SK-N-SH (cell line): ENCODE measurements at regions not wholly inside any gene's neighbourhood (a gene's known extent, or its start where the extent isn't known, plus 50 kb on each side); places are given as distances from the start of the nearest gene placed in this dataset.

ENCODE experiments used
- CTCF ChIA-PET: fragments of 300-600, 350-600 bp; formaldehyde crosslinking; extraction: SDS; loops from one replicate; lab custom pipeline; 2021; lab: Yijun Ruan, JAX
- POLR2A ChIA-PET: fragments of 350-600 bp; sonication (Branson Sonifier 250); formaldehyde crosslinking; extraction: SDS; loops from one replicate; lab custom pipeline; 2020; ENCODE audit warnings: antibody characterized with exemption, inconsistent platforms; lab: Yijun Ruan, JAX
- DNase-seq: peaks from one replicate; pipeline ENCODE4 v3.0.0; 2012
- H2AFZ ChIP-seq: fragments of 200-600 bp; sonication (generic); 2 replicates; pipeline ENCODE4 v1.8.1; 2016; ENCODE audit warnings: antibody characterized with exemption, mild to moderate bottlenecking, low read depth
- H3F3A ChIP-seq: fragments of 200-600 bp; sonication (generic); replicated peaks from 2 replicates; pipeline ENCODE3; 2016; ENCODE audit warnings: antibody characterized with exemption, mild to moderate bottlenecking; ENCODE audit not compliant: insufficient read depth
- H3K27ac ChIP-seq, 2 experiments: fragments of 200-500 bp in 1 of 2; fragments of 200-600 bp in 1 of 2; sonication (Bioruptor generic) in 1 of 2; sonication (generic), shearing (Covaris generic) in 1 of 2; 2 replicates each; pipeline versions ENCODE4 v1.5.1 to v1.6.1; 2014 to 2016; ENCODE audit warnings: low read depth in 2 of 2, inconsistent platforms in 1 of 2, low read length in 1 of 2, mild to moderate bottlenecking in 1 of 2, mixed read lengths in 1 of 2
- H3K27me3 ChIP-seq: fragments of 200-600 bp; sonication (generic), shearing (Covaris generic); 2 replicates; pipeline ENCODE4 v1.6.1; 2016; ENCODE audit warnings: mixed run types; ENCODE audit not compliant: insufficient read depth
- H3K36me3 ChIP-seq, 2 experiments: fragments of 200-500 bp in 1 of 2; fragments of 200-600 bp in 1 of 2; sonication (Bioruptor generic) in 1 of 2; sonication (generic) in 1 of 2; replicated peaks in 1 of 2; 2 replicates each; pipeline versions ENCODE3 to v1.5.1; 2014 to 2016; ENCODE audit warnings: low read length in 1 of 2, mild to moderate bottlenecking in 1 of 2; ENCODE audit not compliant: insufficient read depth in 2 of 2, control insufficient read depth in 1 of 2
- H3K4me1 ChIP-seq, 2 experiments: fragments of 200-500 bp in 1 of 2; fragments of 200-600 bp in 1 of 2; sonication (Bioruptor generic) in 1 of 2; sonication (generic), shearing (Covaris generic) in 1 of 2; 2 replicates each; pipeline versions ENCODE4 v1.5.1 to v1.6.1; 2014 to 2016; ENCODE audit warnings: low read depth in 1 of 2, low read length in 1 of 2, mixed run types in 1 of 2; ENCODE audit not compliant: insufficient read depth in 2 of 2, control insufficient read depth in 1 of 2
- H3K4me2 ChIP-seq: fragments of 200-600 bp; sonication (generic), shearing (Covaris generic); 2 replicates; pipeline ENCODE4 v1.6.1; 2017; ENCODE audit warnings: mixed run types
- H3K4me3 ChIP-seq, 2 experiments: fragments of 200-500 bp in 1 of 2; fragments of 200-600 bp in 1 of 2; sonication (Bioruptor generic) in 1 of 2; sonication (generic), shearing (Covaris generic) in 1 of 2; 2 replicates each; pipeline versions ENCODE4 v1.5.1 to v1.8.1; 2014 to 2016; ENCODE audit warnings: low read depth in 2 of 2, inconsistent platforms in 1 of 2, low read length in 1 of 2, mild to moderate bottlenecking in 1 of 2, mixed read lengths in 1 of 2, moderate library complexity in 1 of 2
- H3K79me2 ChIP-seq: fragments of 200-600 bp; sonication (generic); 2 replicates; pipeline ENCODE4 v1.8.1; 2017; ENCODE audit warnings: mild to moderate bottlenecking; ENCODE audit not compliant: insufficient read depth
- H3K9ac ChIP-seq: fragments of 200-600 bp; sonication (generic); 2 replicates; pipeline ENCODE4 v1.6.1; 2017; ENCODE audit warnings: mixed run types
- H3K9me2 ChIP-seq: fragments of 200-600 bp; sonication (generic); 2 replicates; pipeline ENCODE4 v1.6.1; 2017; ENCODE audit warnings: mixed run types
- H3K9me3 ChIP-seq: fragments of 200-600 bp; sonication (generic); 2 replicates; pipeline ENCODE4 v1.6.1; 2017; ENCODE audit warnings: mixed run types, mild to moderate bottlenecking, moderate library complexity
- H4K20me1 ChIP-seq: fragments of 200-600 bp; sonication (generic); 2 replicates; pipeline ENCODE4 v1.6.1; 2017; ENCODE audit warnings: mild to moderate bottlenecking, mixed run types; ENCODE audit not compliant: insufficient read depth
- CHD2 ChIP-seq: fragments of 150-350 bp; IDR thresholded peaks from 2 replicates; pipeline ENCODE4 v1.6.1; 2018; ENCODE audit warnings: low read length; ENCODE audit not compliant: partially characterized antibody
- CTCF ChIP-seq: fragments of 200-600 bp; sonication (generic); IDR thresholded peaks from 2 replicates; pipeline ENCODE4 v1.6.1; 2017; ENCODE audit warnings: antibody characterized with exemption, mild to moderate bottlenecking, moderate library complexity
- ELF1 ChIP-seq: IDR thresholded peaks from 2 replicates; pipeline ENCODE4 v1.4.0; 2012
- EP300 ChIP-seq, 2 experiments: IDR thresholded peaks; 2 replicates each; pipeline versions ENCODE4 v1.4.0 to v1.6.1; 2012; ENCODE audit warnings: borderline replicate concordance in 1 of 2, low read depth in 1 of 2, low read length in 1 of 2
- FOXJ3 ChIP-seq: sonication (generic); formaldehyde crosslinking; IDR thresholded peaks from 2 replicates; pipeline ENCODE4 v1.5.1; 2020; ENCODE audit warnings: mild to moderate bottlenecking, missing genetic modification reagents
- GABPA ChIP-seq: IDR thresholded peaks from 2 replicates; pipeline ENCODE4 v1.4.0; 2012; ENCODE audit warnings: low read depth, mild to moderate bottlenecking
- GATA2 ChIP-seq: sonication (generic); formaldehyde crosslinking; IDR thresholded peaks from 2 replicates; pipeline ENCODE4 v1.5.0; 2020; ENCODE audit warnings: mild to moderate bottlenecking, missing genetic modification reagents
- IRF3 ChIP-seq: fragments of 150-350 bp; IDR thresholded peaks from 2 replicates; pipeline ENCODE4 v1.6.1; 2016; ENCODE audit warnings: mild to moderate bottlenecking, low read depth, low read length
- JUND ChIP-seq: IDR thresholded peaks from 2 replicates; pipeline ENCODE4 v1.4.0; 2012
- MEF2A ChIP-seq: IDR thresholded peaks from 2 replicates; pipeline ENCODE4 v1.4.0; 2012; ENCODE audit warnings: low read depth, borderline replicate concordance
- NFIC ChIP-seq: IDR thresholded peaks from 2 replicates; pipeline ENCODE4 v1.4.0; 2012; ENCODE audit warnings: borderline replicate concordance
- NRF1 ChIP-seq: IDR thresholded peaks from 2 replicates; pipeline ENCODE4 v1.6.1; 2012; ENCODE audit warnings: low read depth, mild to moderate bottlenecking, low read length
- POLR2AphosphoS5 ChIP-seq: IDR thresholded peaks from 2 replicates; pipeline ENCODE4 v1.6.1; 2012; ENCODE audit warnings: low read depth, low read length
- RAD21 ChIP-seq: IDR thresholded peaks from 2 replicates; pipeline ENCODE4 v1.6.1; 2012; ENCODE audit warnings: mild to moderate bottlenecking, low read length
- RFX5 ChIP-seq: IDR thresholded peaks from 2 replicates; pipeline ENCODE4 v1.6.1; 2012; ENCODE audit warnings: mild to moderate bottlenecking, improper control_type of control experiment, low read length
- RXRA ChIP-seq: IDR thresholded peaks from 2 replicates; pipeline ENCODE4 v1.4.0; 2012; ENCODE audit warnings: low read depth, mild to moderate bottlenecking, borderline replicate concordance
- SIN3A ChIP-seq: IDR thresholded peaks from 2 replicates; pipeline ENCODE4 v1.6.1; 2012; ENCODE audit warnings: low read depth, mild to moderate bottlenecking, low read length, moderate library complexity, borderline replicate concordance
- TAF1 ChIP-seq: IDR thresholded peaks from 2 replicates; pipeline ENCODE4 v1.6.1; 2012; ENCODE audit warnings: low read depth, mild to moderate bottlenecking, low read length, moderate library complexity, borderline replicate concordance
- TCF12 ChIP-seq: IDR thresholded peaks from 2 replicates; pipeline ENCODE4 v1.4.0; 2012
- TEAD4 ChIP-seq: IDR thresholded peaks from 2 replicates; pipeline ENCODE4 v1.4.0; 2012; ENCODE audit warnings: mild to moderate bottlenecking, borderline replicate concordance; ENCODE audit not compliant: insufficient read depth
- USF2 ChIP-seq: fragments of 150-350 bp; IDR thresholded peaks from 2 replicates; pipeline ENCODE4 v1.6.1; 2017; ENCODE audit warnings: antibody characterized with exemption, low read length, low read depth, borderline replicate concordance
- YY1 ChIP-seq: IDR thresholded peaks from 2 replicates; pipeline ENCODE4 v1.4.0; 2012; ENCODE audit warnings: low read depth, mild to moderate bottlenecking
- WGBS: methylation state at CpG from one replicate; pipeline ENCODE4 v1.1.6; 2017; ENCODE audit warnings: low lambda C conversion rate; 5-methylcytosine and 5-hydroxymethylcytosine counted together
- TF ChIP-seq, protein P1 (sequence below): IDR thresholded peaks from 2 replicates; pipeline ENCODE4 v1.6.1; 2012; ENCODE audit warnings: mild to moderate bottlenecking, low read depth, low read length, moderate library complexity

GRCh38 chr7:46317256-46317655, 396.2 kb upstream of the IGFBP3 start:
- H3K27me3 ChIP-seq = no peaks in the 10 kb centered on the region
- no peaks in the 10 kb centered on the region for H3K4me1 ChIP-seq
- no peak overlapping the region for H3K4me2 ChIP-seq
- no peak for TF ChIP-seq NRF1
- no peak for TF ChIP-seq SIN3A
- TF ChIP-seq JUND = no peak
- TF ChIP-seq TCF12 = no peak
- TF ChIP-seq POLR2AphosphoS5 = no peak
- no peak for TF ChIP-seq ELF1
- no peak for TF ChIP-seq RFX5
- TF ChIP-seq GATA2 = no peak
- TF ChIP-seq TEAD4 = no peak
- TF ChIP-seq NFIC = no peak
- no peak for TF ChIP-seq CTCF
- TF ChIP-seq FOXJ3 (CRISPR knock-in tag) = no peak
- TF ChIP-seq, protein P1, sequence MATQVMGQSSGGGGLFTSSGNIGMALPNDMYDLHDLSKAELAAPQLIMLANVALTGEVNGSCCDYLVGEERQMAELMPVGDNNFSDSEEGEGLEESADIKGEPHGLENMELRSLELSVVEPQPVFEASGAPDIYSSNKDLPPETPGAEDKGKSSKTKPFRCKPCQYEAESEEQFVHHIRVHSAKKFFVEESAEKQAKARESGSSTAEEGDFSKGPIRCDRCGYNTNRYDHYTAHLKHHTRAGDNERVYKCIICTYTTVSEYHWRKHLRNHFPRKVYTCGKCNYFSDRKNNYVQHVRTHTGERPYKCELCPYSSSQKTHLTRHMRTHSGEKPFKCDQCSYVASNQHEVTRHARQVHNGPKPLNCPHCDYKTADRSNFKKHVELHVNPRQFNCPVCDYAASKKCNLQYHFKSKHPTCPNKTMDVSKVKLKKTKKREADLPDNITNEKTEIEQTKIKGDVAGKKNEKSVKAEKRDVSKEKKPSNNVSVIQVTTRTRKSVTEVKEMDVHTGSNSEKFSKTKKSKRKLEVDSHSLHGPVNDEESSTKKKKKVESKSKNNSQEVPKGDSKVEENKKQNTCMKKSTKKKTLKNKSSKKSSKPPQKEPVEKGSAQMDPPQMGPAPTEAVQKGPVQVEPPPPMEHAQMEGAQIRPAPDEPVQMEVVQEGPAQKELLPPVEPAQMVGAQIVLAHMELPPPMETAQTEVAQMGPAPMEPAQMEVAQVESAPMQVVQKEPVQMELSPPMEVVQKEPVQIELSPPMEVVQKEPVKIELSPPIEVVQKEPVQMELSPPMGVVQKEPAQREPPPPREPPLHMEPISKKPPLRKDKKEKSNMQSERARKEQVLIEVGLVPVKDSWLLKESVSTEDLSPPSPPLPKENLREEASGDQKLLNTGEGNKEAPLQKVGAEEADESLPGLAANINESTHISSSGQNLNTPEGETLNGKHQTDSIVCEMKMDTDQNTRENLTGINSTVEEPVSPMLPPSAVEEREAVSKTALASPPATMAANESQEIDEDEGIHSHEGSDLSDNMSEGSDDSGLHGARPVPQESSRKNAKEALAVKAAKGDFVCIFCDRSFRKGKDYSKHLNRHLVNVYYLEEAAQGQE = no peak
- H3F3A ChIP-seq = peaks cover 6% of the 10 kb centered on the region
- ChIA-PET POLR2A (no interaction called here), CTCF (interaction anchor here (1.0 kb wide), 1 partner anchor 771 kb away, joined by 4 read pairs; no protein-coding TSS in a partner anchor)
- H3K9me2 ChIP-seq = no peaks in the 10 kb centered on the region
- no peak overlapping the region for H3K4me3 ChIP-seq
- H3K9me3 ChIP-seq = no peaks in the 10 kb centered on the region
- H2AFZ ChIP-seq = no peak overlapping the region
- DNase-seq = no peak
- no peaks in the 10 kb centered on the region for H4K20me1 ChIP-seq
- no peak overlapping the region for H3K9ac ChIP-seq
- H3K79me2 ChIP-seq = no peaks in the 10 kb centered on the region
- no peak overlapping the region for H3K27ac ChIP-seq
- 77% methylated on average over 6 of the region's 6 CpGs for WGBS
- no peaks in the 10 kb centered on the region for H3K36me3 ChIP-seq

GRCh38 chr7:46315891-46316290, 394.8 kb upstream of the IGFBP3 start:
- 74% methylated on average over 5 of the region's 5 CpGs for WGBS
- Histone ChIP-seq H4K20me1 (no peaks in the 10 kb centered on the region), H3K36me3 (no peaks in the 10 kb centered on the region), H3K79me2 (no peaks in the 10 kb centered on the region), H3K27me3 (no peaks in the 10 kb centered on the region), H3K4me3 (no peak overlapping the region), H2AFZ (no peak overlapping the region), H3K4me1 (no peaks in the 10 kb centered on the region), H3K9me2 (no peaks in the 10 kb centered on the region), H3K9me3 (no peaks in the 10 kb centered on the region), H3K4me2 (no peak overlapping the region), H3K27ac (no peak overlapping the region), H3K9ac (no peak overlapping the region), H3F3A (no peaks in the 10 kb centered on the region)
- CTCF ChIA-PET = interaction anchor here (1.7 to 2.7 kb wide), 2 partner anchors 10 to 394 kb away, joined by 5 to 12 read pairs; partner anchors contain the start of gene IGFBP3
- DNase-seq = no peak
- POLR2A ChIA-PET = no interaction called here
- no peak for TF ChIP-seq RAD21
- no peak for TF ChIP-seq MEF2A
- TF ChIP-seq YY1 = no peak
- no peak for TF ChIP-seq RXRA
- TF ChIP-seq TCF12 = no peak
- no peak for TF ChIP-seq NRF1
- TF ChIP-seq GABPA = no peak
- no peak for TF ChIP-seq GATA2
- TF ChIP-seq JUND = no peak
- TF ChIP-seq IRF3 = no peak
- TF ChIP-seq TAF1 = no peak
- no peak for TF ChIP-seq USF2
- TF ChIP-seq EP300 (IDR thresholded peaks at IDR 0.05; ENCODE audit: borderline replicate concordance in 1 of 2, low read depth in 1 of 2, low read length in 1 of 2) = no peak
- TF ChIP-seq CHD2 = no peak
- TF ChIP-seq POLR2AphosphoS5 = no peak
